ACC112 (cell line): ENCODE measurements at regions not wholly inside any gene's neighbourhood (a gene's known extent, or its start where the extent isn't known, plus 50 kb on each side); places are given as distances from the start of the nearest gene placed in this dataset.

Source experiments
- H2AFZ ChIP-seq: fragments of 200-600 bp; sonication (generic); one replicate; pipeline ENCODE4 v1.6.0; 2017; ENCODE audit warnings: antibody characterized with exemption, low read length; ENCODE audit not compliant: unreplicated experiment
- H3K27ac ChIP-seq: fragments of 200-600 bp; sonication (generic); 2 replicates; pipeline ENCODE4 v1.5.1; 2014; ENCODE audit warnings: low read depth, mild to moderate bottlenecking, antibody characterized with exemption, low read length, moderate library complexity
- H3K27me3 ChIP-seq: fragments of 200-600 bp; sonication (generic); 2 replicates; pipeline ENCODE4 v1.6.1; 2014; ENCODE audit warnings: mild to moderate bottlenecking, antibody characterized with exemption, low read length, moderate library complexity, mixed read lengths; ENCODE audit not compliant: insufficient read depth
- H3K36me3 ChIP-seq: fragments of 200-600 bp; sonication (generic); 2 replicates; pipeline ENCODE4 v1.6.1; 2016; ENCODE audit warnings: mild to moderate bottlenecking, antibody characterized with exemption, low read length, moderate library complexity, mixed read lengths; ENCODE audit not compliant: insufficient read depth
- H3K4me1 ChIP-seq: fragments of 200-600 bp; sonication (generic); one replicate; pipeline ENCODE4 v1.6.1; 2016; ENCODE audit warnings: low read length, mixed read lengths; ENCODE audit not compliant: insufficient read depth, unreplicated experiment, control insufficient read depth
- H3K4me3 ChIP-seq: fragments of 200-600 bp; sonication (generic); 2 replicates; pipeline ENCODE4 v1.5.1; 2014; ENCODE audit warnings: mild to moderate bottlenecking, low read depth, low read length
- H3K79me2 ChIP-seq: fragments of 200-600 bp; sonication (generic); one replicate; pipeline ENCODE4 v1.6.0; 2016; ENCODE audit warnings: low read length; ENCODE audit not compliant: control insufficient read depth, unreplicated experiment, insufficient read depth

GRCh38 chr2:16332681-16333557, 332.7 kb downstream of the CYRIA start:
- Histone ChIP-seq H3K4me1 (no peaks in the 10 kb centered on the region), H2AFZ (no peak overlapping the region), H3K27ac (no peak overlapping the region), H3K79me2 (no peaks in the 10 kb centered on the region), H3K4me3 (no peak overlapping the region), H3K36me3 (no peaks in the 10 kb centered on the region), H3K27me3 (no peaks in the 10 kb centered on the region)

GRCh38 chr2:16331772-16332171, 333.9 kb downstream of the CYRIA start:
- H3K4me1 ChIP-seq: no peaks in the 10 kb centered on the region
- H2AFZ ChIP-seq: no peak overlapping the region
- no peaks in the 10 kb centered on the region for H3K27me3 ChIP-seq
- no peaks in the 10 kb centered on the region for H3K36me3 ChIP-seq
- H3K27ac ChIP-seq: no peak overlapping the region
- H3K79me2 ChIP-seq: no peaks in the 10 kb centered on the region
- no peak overlapping the region for H3K4me3 ChIP-seq

- no peaks in the 10 kb centered on the region for H3K36me3 ChIP-seq
- no peak overlapping the region for H2AFZ ChIP-seq
- no peaks in the 10 kb centered on the region for H3K79me2 ChIP-seq
- H3K4me1 ChIP-seq: no peaks in the 10 kb centered on the region
- no peak overlapping the region for H3K4me3 ChIP-seq
- no peak overlapping the region for H3K27ac ChIP-seq
- no peaks in the 10 kb centered on the region for H3K27me3 ChIP-seq
These were observed 334.7 kb downstream of the CYRIA start for GRCh38 chr2:16330982-16331381.

GRCh38 chr2:16330571-16330970, 335.1 kb downstream of the CYRIA start:
- Histone ChIP-seq H3K27me3 (no peaks in the 10 kb centered on the region), H3K79me2 (no peaks in the 10 kb centered on the region), H3K36me3 (no peaks in the 10 kb centered on the region), H3K4me3 (no peak overlapping the region), H3K27ac (no peak overlapping the region), H2AFZ (no peak overlapping the region), H3K4me1 (no peaks in the 10 kb centered on the region)

- Histone ChIP-seq H3K27ac (no peak overlapping the region), H3K4me3 (no peak overlapping the region), H2AFZ (no peak overlapping the region), H3K27me3 (no peaks in the 10 kb centered on the region), H3K4me1 (no peaks in the 10 kb centered on the region), H3K36me3 (no peaks in the 10 kb centered on the region), H3K79me2 (no peaks in the 10 kb centered on the region)
These were observed 335.6 kb downstream of the CYRIA start for GRCh38 chr2:16330012-16330411.

GRCh38 chr2:16329421-16329820, 336.2 kb downstream of the CYRIA start:
- H2AFZ ChIP-seq: no peak overlapping the region
- no peak overlapping the region for H3K27ac ChIP-seq
- no peaks in the 10 kb centered on the region for H3K4me1 ChIP-seq

GRCh38 chr2:16328521-16329190, 337.0 kb downstream of the CYRIA start:
- no peak overlapping the region for H3K4me3 ChIP-seq
- H3K36me3 ChIP-seq: no peaks in the 10 kb centered on the region
- no peak overlapping the region for H3K27ac ChIP-seq
- no peak overlapping the region for H2AFZ ChIP-seq
- H3K4me1 ChIP-seq: no peaks in the 10 kb centered on the region
- H3K27me3 ChIP-seq: no peaks in the 10 kb centered on the region
- H3K79me2 ChIP-seq: no peaks in the 10 kb centered on the region

More at GRCh38 chr2:16329421-16329820, 336.2 kb downstream of the CYRIA start:
- Histone ChIP-seq H3K79me2 (no peaks in the 10 kb centered on the region), H3K36me3 (no peaks in the 10 kb centered on the region), H3K27me3 (no peaks in the 10 kb centered on the region), H3K4me3 (no peak overlapping the region)

GRCh38 chr2:16327326-16327725, 338.3 kb downstream of the CYRIA start:
- H3K4me3 ChIP-seq: no peak overlapping the region
- no peaks in the 10 kb centered on the region for H3K36me3 ChIP-seq
- H2AFZ ChIP-seq: no peak overlapping the region
- H3K4me1 ChIP-seq: no peaks in the 10 kb centered on the region
- H3K27me3 ChIP-seq: no peaks in the 10 kb centered on the region
- no peak overlapping the region for H3K27ac ChIP-seq
- no peaks in the 10 kb centered on the region for H3K79me2 ChIP-seq

- no peaks in the 10 kb centered on the region for H3K79me2 ChIP-seq
- H3K27me3 ChIP-seq: no peaks in the 10 kb centered on the region
- no peak overlapping the region for H2AFZ ChIP-seq
- H3K27ac ChIP-seq: no peak overlapping the region
- H3K36me3 ChIP-seq: no peaks in the 10 kb centered on the region
- no peaks in the 10 kb centered on the region for H3K4me1 ChIP-seq
- H3K4me3 ChIP-seq: no peak overlapping the region
These were observed 338.8 kb downstream of the CYRIA start for GRCh38 chr2:16326711-16327300.

- Histone ChIP-seq H3K4me1 (no peaks in the 10 kb centered on the region), H3K36me3 (no peaks in the 10 kb centered on the region), H3K79me2 (no peaks in the 10 kb centered on the region), H3K4me3 (no peak overlapping the region), H3K27ac (no peak overlapping the region), H3K27me3 (no peaks in the 10 kb centered on the region), H2AFZ (no peak overlapping the region)
These were observed 339.6 kb downstream of the CYRIA start for GRCh38 chr2:16325976-16326510.
